Motor neuron (in vitro differentiated cells): ENCODE measurements at regions not wholly inside any gene's neighbourhood (a gene's known extent, or its start where the extent isn't known, plus 50 kb on each side); places are given as distances from the start of the nearest gene placed in this dataset.

Experiments
- ATAC-seq, 8 experiments: fragments of 200-7000 bp; cut with Tn5 transposase; replicated peaks in 6 of 8; 2 replicates each; pipeline ENCODE4 v1.8.0; 2021; ENCODE audit warnings: mild to moderate bottlenecking in 8 of 8, moderate library complexity in 8 of 8
- H3K27ac ChIP-seq, 2 donors: fragments of 250-450 bp; sonication (Bioruptor Pico); 2 replicates each; pipeline ENCODE4 v1.9.0; 2021; ENCODE audit warnings: antibody characterized with exemption in 2 of 2, mild to moderate bottlenecking in 2 of 2, moderate library complexity in 1 of 2
- H3K4me1 ChIP-seq, 2 donors: fragments of 250-450 bp; sonication (Bioruptor Pico); replicated peaks in 1 of 2; 2 replicates each; pipeline ENCODE4 v1.6.1; 2021; ENCODE audit warnings: antibody characterized with exemption in 2 of 2, mild to moderate bottlenecking in 2 of 2, moderate library complexity in 1 of 2
- H3K4me3 ChIP-seq, 5 donors: fragments of 250-450 bp; sonication (Bioruptor Pico); 2 replicates each; pipeline ENCODE4 v1.9.0; 2021; ENCODE audit warnings: antibody characterized with exemption in 5 of 5, mild to moderate bottlenecking in 5 of 5, moderate library complexity in 4 of 5
- WGBS, 10 experiments: fragments of 450-650 bp; shearing (Covaris generic); methylation state at CpG; one replicate each; pipeline ENCODE4 v1.0.0; 2022; 5-methylcytosine and 5-hydroxymethylcytosine counted together
- in situ Hi-C, 9 experiments: fragments of 400-800 bp; cut with MboI; loops; one replicate each; pipeline ENCODE4 v1.15.0; 2021; ENCODE audit warnings: low sequenced_read_pairs in 9 of 9, low pct_unique_long_range_greater_than_20kb in 2 of 9; ENCODE audit not compliant: unreplicated experiment in 9 of 9

GRCh38 chrY:8452963-8453362 is 884.3 kb upstream of the TSPY4 start:
- in situ Hi-C loops: no loop called here
- H3K4me1 ChIP-seq: no peaks in the 10 kb centered on the region
- peak in 2 of 8 experiments; percentile 18 to 73 for ATAC-seq
- 40% methylated on average over 1 of the region's 1 CpG; no CpG with 5 or more reads in 9 of the 10 experiments for WGBS, 10 experiments
- H3K4me3 ChIP-seq: no peak overlapping the region
- no peak overlapping the region for H3K27ac ChIP-seq

- ATAC-seq: no peak
- Histone ChIP-seq H3K27ac (no peak overlapping the region), H3K4me3 (no peak overlapping the region), H3K4me1 (no peaks in the 10 kb centered on the region)
- in situ Hi-C loops: no loop called here
Measured at GRCh38 chrY:8466813-8467212, 870.5 kb upstream of the TSPY4 start.

- ATAC-seq: no peak
- H3K27ac ChIP-seq: no peak overlapping the region
- no peak overlapping the region for H3K4me3 ChIP-seq
- 0% methylated on average over 2 of the region's 2 CpGs; no CpG with 5 or more reads in 9 of the 10 experiments for WGBS, 10 experiments
- in situ Hi-C loops: no loop called here
- H3K4me1 ChIP-seq: no peaks in the 10 kb centered on the region
Measured at GRCh38 chrY:8470249-8470648, 867.0 kb upstream of the TSPY4 start.

GRCh38 chrY:8479141-8479540 is 858.1 kb upstream of the TSPY4 start:
- Histone ChIP-seq H3K4me3 (no peak overlapping the region), H3K4me1 (no peaks in the 10 kb centered on the region), H3K27ac (no peak overlapping the region)
- no peak for ATAC-seq
- in situ Hi-C loops: no loop called here

GRCh38 chrY:8488955-8489354 is 848.3 kb upstream of the TSPY4 start:
- WGBS, 10 experiments: 0% methylated on average over 1 of the region's 1 CpG; no CpG with 5 or more reads in 8 of the 10 experiments
- H3K4me1 ChIP-seq: no peaks in the 10 kb centered on the region
- ATAC-seq: no peak
- in situ Hi-C loops: no loop called here
- H3K4me3 ChIP-seq: no peak overlapping the region
- no peak overlapping the region for H3K27ac ChIP-seq

- ATAC-seq: peak in 1 of 8 experiments; percentile 51
- Histone ChIP-seq H3K4me3 (no peak overlapping the region), H3K4me1 (no peaks in the 10 kb centered on the region), H3K27ac (no peak overlapping the region)
- WGBS, 10 experiments: 13 to 57% (median 45%) methylated on average over 1 to 2 of the region's 4 CpGs; no CpG with 5 or more reads in 6 of the 10 experiments
- in situ Hi-C loops: no loop called here
Measured at GRCh38 chrY:8489880-8490630, 847.2 kb upstream of the TSPY4 start.

- no peak overlapping the region for H3K27ac ChIP-seq
- no peak for ATAC-seq
- no peak overlapping the region for H3K4me3 ChIP-seq
Measured at GRCh38 chrY:8494396-8494795, 842.9 kb upstream of the TSPY4 start.

GRCh38 chrY:8495243-8495642 is 842.0 kb upstream of the TSPY4 start:
- Histone ChIP-seq H3K27ac (no peak overlapping the region), H3K4me3 (no peak overlapping the region), H3K4me1 (no peaks in the 10 kb centered on the region)
- WGBS, 10 experiments: 0% methylated on average over 1 of the region's 2 CpGs; no CpG with 5 or more reads in 9 of the 10 experiments
- in situ Hi-C loops: no loop called here
- no peak for ATAC-seq

More at GRCh38 chrY:8494396-8494795, 842.9 kb upstream of the TSPY4 start:
- no peaks in the 10 kb centered on the region for H3K4me1 ChIP-seq
- in situ Hi-C loops: no loop called here

- in situ Hi-C loops: no loop called here
- 0% methylated on average over 1 of the region's 3 CpGs; no CpG with 5 or more reads in 9 of the 10 experiments for whole genome bisulfite sequencing, 10 experiments
Measured at GRCh38 chrY:8500888-8501287, 836.4 kb upstream of the TSPY4 start.

GRCh38 chrY:8533468-8533867 is 803.8 kb upstream of the TSPY4 start:
- in situ Hi-C loops: no loop called here
- no peak overlapping the region for H3K4me3 ChIP-seq
- no peak for ATAC-seq
- no peak overlapping the region for H3K27ac ChIP-seq
- WGBS, 10 experiments: no CpG with 5 or more reads among the region's 1 CpG
- H3K4me1 ChIP-seq: no peaks in the 10 kb centered on the region

More at GRCh38 chrY:8500888-8501287, 836.4 kb upstream of the TSPY4 start:
- ATAC-seq: no peak
- no peak overlapping the region for H3K27ac ChIP-seq
- no peaks in the 10 kb centered on the region for H3K4me1 ChIP-seq
- no peak overlapping the region for H3K4me3 ChIP-seq

GRCh38 chrY:8535704-8536103 is 801.6 kb upstream of the TSPY4 start:
- no peak for ATAC-seq
- H3K27ac ChIP-seq: no peak overlapping the region
- H3K4me3 ChIP-seq: no peak overlapping the region
- in situ Hi-C loops: no loop called here
- 60 to 100% (median 70%) methylated on average over 1 to 4 of the region's 6 CpGs; no CpG with 5 or more reads in 6 of the 10 experiments for WGBS, 10 experiments
- no peaks in the 10 kb centered on the region for H3K4me1 ChIP-seq

GRCh38 chrY:8536277-8536676 is 801.0 kb upstream of the TSPY4 start:
- Histone ChIP-seq H3K4me3 (no peak overlapping the region), H3K4me1 (no peaks in the 10 kb centered on the region), H3K27ac (no peak overlapping the region)
- no peak for ATAC-seq
- in situ Hi-C loops: no loop called here
- no CpG with 5 or more reads among the region's 2 CpGs for WGBS, 10 experiments

- peak in 1 of 8 experiments; percentile 43 for ATAC-seq
- Histone ChIP-seq H3K4me1 (no peaks in the 10 kb centered on the region), H3K4me3 (no peak overlapping the region), H3K27ac (no peak overlapping the region)
- in situ Hi-C loops: no loop called here
- WGBS, 10 experiments: 57 to 80% methylated on average over 1 of the region's 4 CpGs; no CpG with 5 or more reads in 8 of the 10 experiments
Measured at GRCh38 chrY:8541306-8541705, 796.0 kb upstream of the TSPY4 start.

- WGBS, 10 experiments: 0% methylated on average over 1 of the region's 2 CpGs; no CpG with 5 or more reads in 9 of the 10 experiments
- Histone ChIP-seq H3K27ac (no peak overlapping the region), H3K4me1 (no peaks in the 10 kb centered on the region), H3K4me3 (no peak overlapping the region)
- in situ Hi-C loops: no loop called here
- no peak for ATAC-seq
Measured at GRCh38 chrY:8544715-8545114, 792.5 kb upstream of the TSPY4 start.
